ENCODE measurements at regions not wholly inside any gene's neighbourhood (a gene's known extent, or its start where the extent isn't known, plus 50 kb on each side); places are given as distances from the start of the nearest gene placed in this dataset.

DNA sequence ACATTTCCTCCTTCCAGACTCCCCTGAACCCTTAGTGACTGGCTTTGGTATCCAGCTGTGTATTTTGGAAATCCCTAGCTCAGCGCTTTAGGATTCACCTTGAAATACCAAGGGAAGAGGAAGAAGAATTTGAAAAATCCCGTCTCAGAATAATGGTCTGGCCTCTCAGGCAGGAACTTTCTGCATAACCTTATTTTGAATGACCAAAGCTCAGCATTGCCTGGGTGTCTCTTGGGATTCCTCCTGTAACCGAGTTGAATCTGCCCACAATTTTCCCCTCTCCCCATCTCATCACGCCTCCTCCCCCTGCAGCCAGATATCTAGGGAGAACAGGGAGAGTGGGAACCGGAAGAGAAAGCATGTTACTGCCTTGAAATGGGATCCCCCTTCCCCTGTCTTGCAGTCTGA lies 116.2 kb downstream of the SMIM20 start:
- no TSS peak for BruUV-seq (replicated peaks)
- no peak overlapping the region for H3K4me3 Mint-ChIP-seq (ENCODE audit: unreplicated experiment)
- H3K9me3 Mint-ChIP-seq (ENCODE audit: unreplicated experiment), result no peaks in the 10 kb centered on the region
- H3K27ac Mint-ChIP-seq (ENCODE audit: unreplicated experiment), result no peak overlapping the region
- Histone ChIP-seq H3K4me1 (0 out of 2 replicates have a peak, but pooled peaks cover 8% of the 10 kb centered on the region), H3K27me3 (replicated peaks; ENCODE audit: control insufficient read depth, insufficient read depth, low read length) (no peaks in the 10 kb centered on the region), H3K4me3 (ENCODE audit: low read depth, low read length) (no peak overlapping the region), H3K9me3 (no peaks in the 10 kb centered on the region), H3K36me3 (ENCODE audit: control insufficient read depth, insufficient read depth, low read length) (no peaks in the 10 kb centered on the region)
- TF ChIP-seq, protein P1, sequence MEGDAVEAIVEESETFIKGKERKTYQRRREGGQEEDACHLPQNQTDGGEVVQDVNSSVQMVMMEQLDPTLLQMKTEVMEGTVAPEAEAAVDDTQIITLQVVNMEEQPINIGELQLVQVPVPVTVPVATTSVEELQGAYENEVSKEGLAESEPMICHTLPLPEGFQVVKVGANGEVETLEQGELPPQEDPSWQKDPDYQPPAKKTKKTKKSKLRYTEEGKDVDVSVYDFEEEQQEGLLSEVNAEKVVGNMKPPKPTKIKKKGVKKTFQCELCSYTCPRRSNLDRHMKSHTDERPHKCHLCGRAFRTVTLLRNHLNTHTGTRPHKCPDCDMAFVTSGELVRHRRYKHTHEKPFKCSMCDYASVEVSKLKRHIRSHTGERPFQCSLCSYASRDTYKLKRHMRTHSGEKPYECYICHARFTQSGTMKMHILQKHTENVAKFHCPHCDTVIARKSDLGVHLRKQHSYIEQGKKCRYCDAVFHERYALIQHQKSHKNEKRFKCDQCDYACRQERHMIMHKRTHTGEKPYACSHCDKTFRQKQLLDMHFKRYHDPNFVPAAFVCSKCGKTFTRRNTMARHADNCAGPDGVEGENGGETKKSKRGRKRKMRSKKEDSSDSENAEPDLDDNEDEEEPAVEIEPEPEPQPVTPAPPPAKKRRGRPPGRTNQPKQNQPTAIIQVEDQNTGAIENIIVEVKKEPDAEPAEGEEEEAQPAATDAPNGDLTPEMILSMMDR (IDR thresholded peaks at IDR 0.05; ENCODE audit: insufficient read depth in 1 of 2, low read depth in 1 of 2, low read length in 1 of 2, severe bottlenecking in 1 of 2, unreplicated experiment in 1 of 2), result no peak
- no peaks in the 10 kb centered on the region for H3K27me3 Mint-ChIP-seq (ENCODE audit: insufficient read depth, unreplicated experiment)
- CTCF ChIA-PET, result interaction anchor here (1.5 kb wide), 1 partner anchor 381 kb away, joined by 3 read pairs; no protein-coding TSS in a partner anchor
- intact Hi-C loops (cut with micrococcal nuclease; ENCODE audit: unreplicated experiment), result no loop called here
- no peak for DNase-seq
- POLR2A ChIA-PET, result no interaction called here
- peaks cover 9% of the 10 kb centered on the region for H3K4me1 Mint-ChIP-seq (ENCODE audit: low read depth, unreplicated experiment)
- no peaks in the 10 kb centered on the region for H3K36me3 Mint-ChIP-seq (ENCODE audit: insufficient read depth, unreplicated experiment)

GRCh38 chr4:26030780-26031179 lies 116.8 kb downstream of the SMIM20 start:
- Histone ChIP-seq H3K9me3 (no peaks in the 10 kb centered on the region), H3K4me3 (ENCODE audit: low read depth, low read length) (no peak overlapping the region), H3K4me1 (0 out of 2 replicates have a peak, but pooled peaks cover 8% of the 10 kb centered on the region), H3K27me3 (replicated peaks; ENCODE audit: control insufficient read depth, insufficient read depth, low read length) (no peaks in the 10 kb centered on the region), H3K36me3 (ENCODE audit: control insufficient read depth, insufficient read depth, low read length) (no peaks in the 10 kb centered on the region)
- Mint-ChIP-seq H3K36me3 (ENCODE audit: insufficient read depth, unreplicated experiment) (no peaks in the 10 kb centered on the region), H3K27me3 (ENCODE audit: insufficient read depth, unreplicated experiment) (no peaks in the 10 kb centered on the region), H3K4me3 (ENCODE audit: unreplicated experiment) (no peak overlapping the region), H3K9me3 (ENCODE audit: unreplicated experiment) (no peaks in the 10 kb centered on the region), H3K4me1 (ENCODE audit: low read depth, unreplicated experiment) (peaks cover 9% of the 10 kb centered on the region), H3K27ac (ENCODE audit: unreplicated experiment) (no peak overlapping the region)
- intact Hi-C loops (cut with micrococcal nuclease; ENCODE audit: unreplicated experiment), result no loop called here
- TF ChIP-seq, protein P1 (IDR thresholded peaks at IDR 0.05; ENCODE audit: insufficient read depth in 1 of 2, low read depth in 1 of 2, low read length in 1 of 2, severe bottlenecking in 1 of 2, unreplicated experiment in 1 of 2), result no peak
- ChIA-PET POLR2A (no interaction called here), CTCF (no interaction called here)
- BruUV-seq (replicated peaks), result no TSS peak
- no peak for DNase-seq

- H3K27me3 Mint-ChIP-seq (ENCODE audit: insufficient read depth, unreplicated experiment), result no peaks in the 10 kb centered on the region
- DNase-seq, result no peak
- no peaks in the 10 kb centered on the region for H3K36me3 Mint-ChIP-seq (ENCODE audit: insufficient read depth, unreplicated experiment)
- no peaks in the 10 kb centered on the region for H3K9me3 ChIP-seq
- no TSS peak for BruUV-seq (replicated peaks)
- H3K4me3 ChIP-seq (ENCODE audit: low read depth, low read length), result no peak overlapping the region
- H3K4me3 Mint-ChIP-seq (ENCODE audit: unreplicated experiment), result no peak overlapping the region
- H3K27ac Mint-ChIP-seq (ENCODE audit: unreplicated experiment), result no peak overlapping the region
- H3K27me3 ChIP-seq (replicated peaks; ENCODE audit: control insufficient read depth, insufficient read depth, low read length), result no peaks in the 10 kb centered on the region
- H3K4me1 ChIP-seq, result 0 out of 2 replicates have a peak, but pooled peaks cover 8% of the 10 kb centered on the region
- peaks cover 9% of the 10 kb centered on the region for H3K4me1 Mint-ChIP-seq (ENCODE audit: low read depth, unreplicated experiment)
- no peaks in the 10 kb centered on the region for H3K9me3 Mint-ChIP-seq (ENCODE audit: unreplicated experiment)
- TF ChIP-seq, protein P1 (IDR thresholded peaks at IDR 0.05; ENCODE audit: insufficient read depth in 1 of 2, low read depth in 1 of 2, low read length in 1 of 2, severe bottlenecking in 1 of 2, unreplicated experiment in 1 of 2), result no peak
- intact Hi-C loops (cut with micrococcal nuclease; ENCODE audit: unreplicated experiment), result no loop called here
- CTCF ChIA-PET, result no interaction called here
- POLR2A ChIA-PET, result no interaction called here
- H3K36me3 ChIP-seq (ENCODE audit: control insufficient read depth, insufficient read depth, low read length), result no peaks in the 10 kb centered on the region
Measured at GRCh38 chr4:26031704-26032103, 117.7 kb downstream of the SMIM20 start.
